DOHH2 (cell line): ENCODE measurements at regions not wholly inside any gene's neighbourhood (a gene's known extent, or its start where the extent isn't known, plus 50 kb on each side); places are given as distances from the start of the nearest gene placed in this dataset.

Experiments
- H3F3A ChIP-seq: fragments of 200-600 bp; sonication (generic), shearing (Covaris generic); 2 replicates; pipeline ENCODE4 v1.6.0; 2016; ENCODE audit warnings: antibody characterized with exemption, mild to moderate bottlenecking; ENCODE audit not compliant: control insufficient read depth, insufficient read depth
- H3K27ac ChIP-seq: fragments of 200-600 bp; sonication (generic); 2 replicates; pipeline ENCODE4 v1.5.1; 2014; ENCODE audit warnings: low read depth, mild to moderate bottlenecking, low read length, moderate library complexity
- H3K27me3 ChIP-seq: fragments of 200-600 bp; sonication (generic); 2 replicates; pipeline ENCODE4 v1.6.1; 2014; ENCODE audit warnings: mild to moderate bottlenecking, low read length, mixed read lengths; ENCODE audit not compliant: control insufficient read depth
- H3K36me3 ChIP-seq: fragments of 200-600 bp; sonication (generic); 2 replicates; pipeline ENCODE4 v1.6.1; 2014; ENCODE audit warnings: mild to moderate bottlenecking, low read length, moderate library complexity, mixed read lengths; ENCODE audit not compliant: control insufficient read depth
- H3K4me1 ChIP-seq: fragments of 200-600 bp; sonication (generic); 2 replicates; pipeline ENCODE4 v1.6.1; 2014; ENCODE audit warnings: mild to moderate bottlenecking, low read length, mixed read lengths; ENCODE audit not compliant: control insufficient read depth
- H3K4me2 ChIP-seq: fragments of 200-600 bp; sonication (generic); 2 replicates; pipeline ENCODE4 v1.6.0; 2014; ENCODE audit warnings: mild to moderate bottlenecking, low read length, moderate library complexity
- H3K4me3 ChIP-seq: fragments of 200-600 bp; sonication (generic); 2 replicates; pipeline ENCODE4 v1.5.1; 2014; ENCODE audit warnings: mild to moderate bottlenecking, low read length, mixed read lengths
- H3K79me2 ChIP-seq: fragments of 200-600 bp; sonication (generic); 2 replicates; pipeline ENCODE4 v1.6.1; 2014; ENCODE audit warnings: mild to moderate bottlenecking, low read length, mixed read lengths; ENCODE audit not compliant: control insufficient read depth
- H3K9me2 ChIP-seq: fragments of 200-600 bp; sonication (generic); replicated peaks from 2 replicates; pipeline ENCODE4 v1.6.1; 2014; ENCODE audit warnings: mild to moderate bottlenecking, low read length, mixed read lengths; ENCODE audit not compliant: control insufficient read depth
- H3K9me3 ChIP-seq: fragments of 200-600 bp; sonication (generic); 2 replicates; pipeline ENCODE4 v1.6.1; 2014; ENCODE audit warnings: antibody characterized with exemption, low read length, mixed read lengths; ENCODE audit not compliant: control insufficient read depth, insufficient read depth
- H4K20me1 ChIP-seq: fragments of 200-600 bp; sonication (generic); 2 replicates; pipeline ENCODE4 v1.6.0; 2014; ENCODE audit warnings: low read depth, mild to moderate bottlenecking, antibody characterized with exemption, low read length, moderate library complexity; ENCODE audit not compliant: control insufficient read depth, insufficient read depth
- CTCF ChIP-seq: fragments of 200-600 bp; sonication (generic); IDR thresholded peaks from one replicate; pipeline ENCODE4 v1.5.1; 2014; ENCODE audit warnings: antibody characterized with exemption, mild to moderate bottlenecking, low read depth, low read length; ENCODE audit not compliant: poor library complexity, severe bottlenecking
- EZH2phosphoT487 ChIP-seq: fragments of 200-600 bp; sonication (generic); IDR thresholded peaks from 2 replicates; pipeline ENCODE4 v1.6.1; 2017; ENCODE audit warnings: borderline replicate concordance, mild to moderate bottlenecking, antibody characterized with exemption, low read length, moderate library complexity, mixed read lengths

- no peaks in the 10 kb centered on the region for H3K36me3 ChIP-seq
- H3K9me2 ChIP-seq, result no peaks in the 10 kb centered on the region
- H3K4me3 ChIP-seq, result no peak overlapping the region
- H3F3A ChIP-seq, result no peaks in the 10 kb centered on the region
- H3K9me3 ChIP-seq, result peaks cover 16% of the 10 kb centered on the region; the same call in 1 of the 2 replicates
- H3K4me1 ChIP-seq, result no peaks in the 10 kb centered on the region
- H3K79me2 ChIP-seq, result no peaks in the 10 kb centered on the region
- no peaks in the 10 kb centered on the region for H4K20me1 ChIP-seq
- H3K4me2 ChIP-seq, result no peak overlapping the region
- H3K27ac ChIP-seq, result no peak overlapping the region
- no peaks in the 10 kb centered on the region for H3K27me3 ChIP-seq
- TF ChIP-seq EZH2phosphoT487, result no peak
Observed at GRCh38 chr21:22725436-22725835, 1727.2 kb downstream of the NCAM2 start.

GRCh38 chr21:22728091-22728490 lies 1729.9 kb downstream of the NCAM2 start:
- H3K79me2 ChIP-seq, result no peaks in the 10 kb centered on the region
- no peak overlapping the region for H3K27ac ChIP-seq
- H3F3A ChIP-seq, result no peaks in the 10 kb centered on the region
- H3K4me2 ChIP-seq, result no peak overlapping the region
- H3K9me2 ChIP-seq, result no peaks in the 10 kb centered on the region
- no peak overlapping the region for H3K4me3 ChIP-seq
- no peaks in the 10 kb centered on the region for H3K4me1 ChIP-seq
- H3K27me3 ChIP-seq, result no peaks in the 10 kb centered on the region
- peaks cover 16% of the 10 kb centered on the region; the same call in 1 of the 2 replicates for H3K9me3 ChIP-seq
- TF ChIP-seq CTCF (no peak), EZH2phosphoT487 (no peak)
- no peaks in the 10 kb centered on the region for H4K20me1 ChIP-seq
- H3K36me3 ChIP-seq, result no peaks in the 10 kb centered on the region

- H3K9me2 ChIP-seq, result no peaks in the 10 kb centered on the region
- H3K79me2 ChIP-seq, result no peaks in the 10 kb centered on the region
- TF ChIP-seq CTCF (no peak), EZH2phosphoT487 (no peak)
Observed at GRCh38 chr21:22743085-22743484, 1744.9 kb downstream of the NCAM2 start.

GRCh38 chr21:22754746-22755145 lies 1756.5 kb downstream of the NCAM2 start:
- no peak for TF ChIP-seq EZH2phosphoT487
- no peak for TF ChIP-seq CTCF
- Histone ChIP-seq H3K27ac (no peak overlapping the region), H3F3A (no peaks in the 10 kb centered on the region), H3K4me3 (no peak overlapping the region), H3K4me2 (no peak overlapping the region), H3K27me3 (no peaks in the 10 kb centered on the region), H3K9me2 (no peaks in the 10 kb centered on the region), H4K20me1 (no peaks in the 10 kb centered on the region), H3K4me1 (no peaks in the 10 kb centered on the region), H3K36me3 (no peaks in the 10 kb centered on the region), H3K9me3 (no peaks in the 10 kb centered on the region; the same call in 1 of the 2 replicates), H3K79me2 (no peaks in the 10 kb centered on the region)

More at GRCh38 chr21:22743085-22743484, 1744.9 kb downstream of the NCAM2 start:
- no peaks in the 10 kb centered on the region for H3K4me1 ChIP-seq
- no peaks in the 10 kb centered on the region for H3F3A ChIP-seq
- H3K27me3 ChIP-seq, result no peaks in the 10 kb centered on the region
- no peak overlapping the region for H3K4me2 ChIP-seq
- H3K4me3 ChIP-seq, result no peak overlapping the region
- no peaks in the 10 kb centered on the region; the same call in 1 of the 2 replicates for H3K9me3 ChIP-seq
- no peaks in the 10 kb centered on the region for H3K36me3 ChIP-seq
- no peaks in the 10 kb centered on the region for H4K20me1 ChIP-seq
- H3K27ac ChIP-seq, result no peak overlapping the region
